HCT116 (cell line): ENCODE measurements at regions not wholly inside any gene's neighbourhood (a gene's known extent, or its start where the extent isn't known, plus 50 kb on each side); places are given as distances from the start of the nearest gene placed in this dataset.

Source experiments
- ATAC-seq: fragments of 200-7000 bp; cut with Tn5 transposase; 2 replicates; pipeline ENCODE4 v1.9.1; 2020; ENCODE audit warnings: mild to moderate bottlenecking, moderate library complexity
- BruUV-seq: library from RNA; stranded (reverse); fragments of 400-500 nt; replicated peaks from 2 replicates; lab custom pipeline; 2021; lab: Mats Ljungman, UMichigan
- CTCF ChIA-PET: fragments of 300-600 bp; sonication (Branson Sonifier 250); formaldehyde crosslinking; loops from one replicate; lab custom pipeline; 2021; ENCODE audit warnings: antibody characterized with exemption; lab: Charles Lee
- POLR2A ChIA-PET: fragments of 300-600, 350-600 bp; sonication (Branson Sonifier 250); formaldehyde crosslinking; loops from one replicate; lab custom pipeline; 2021; ENCODE audit warnings: antibody characterized with exemption; lab: Charles Lee
- RAD21 ChIA-PET, 2 experiments: fragments of 300-600 bp; sonication (Branson Sonifier 250); formaldehyde crosslinking; loops; one replicate each; lab custom pipeline; 2023; ENCODE audit warnings: low total read pairs in 2 of 2; ENCODE audit not compliant: uncharacterized antibody in 2 of 2, unreplicated experiment in 2 of 2, low non-redundant PET in 1 of 2; lab: Charles Lee
- DNase-seq: peaks from one replicate; pipeline ENCODE4 v3.0.0-alpha.2; 2010; ENCODE audit warnings: low read depth, low spot score
- H2AFZ ChIP-seq: fragments of 200-600 bp; shearing (Covaris generic), sonication (generic); 2 replicates; pipeline ENCODE4 v1.6.1; 2017; ENCODE audit warnings: low read depth, mixed run types, mixed read lengths, antibody characterized with exemption, low read length; ENCODE audit not compliant: poor library complexity, severe bottlenecking
- H3K27ac ChIP-seq: 2 replicates; pipeline ENCODE4 v1.5.1; 2012; ENCODE audit warnings: low read depth, low read length
- H3K27me3 ChIP-seq: fragments of 200-600 bp; sonication (generic); 2 replicates; pipeline ENCODE4 v1.6.1; 2016; ENCODE audit warnings: mixed run types, low read length, mixed read lengths; ENCODE audit not compliant: insufficient read depth
- H3K36me3 ChIP-seq, 2 experiments: fragments of 200-500 bp in 1 of 2; fragments of 200-600 bp in 1 of 2; sonication (Bioruptor generic) in 1 of 2; sonication (generic) in 1 of 2; 2 replicates each; pipeline versions ENCODE4 v1.5.1 to v1.6.1; 2014 to 2016; ENCODE audit warnings: low read length in 2 of 2, inconsistent platforms in 1 of 2, mixed read lengths in 1 of 2, mixed run types in 1 of 2; ENCODE audit not compliant: insufficient read depth in 2 of 2, control insufficient read depth in 1 of 2
- H3K4me1 ChIP-seq, 2 experiments: fragments of 200-600 bp in 1 of 2; sonication (generic) in 1 of 2; 2 replicates each; pipeline versions ENCODE4 v1.5.1 to v1.6.1; 2012 to 2017; ENCODE audit warnings: low read length in 2 of 2, inconsistent platforms in 1 of 2, mild to moderate bottlenecking in 1 of 2, mixed read lengths in 1 of 2, mixed run types in 1 of 2, moderate library complexity in 1 of 2; ENCODE audit not compliant: insufficient read depth in 2 of 2, control insufficient read depth in 1 of 2
- H3K4me2 ChIP-seq: fragments of 200-600 bp; sonication (generic); 2 replicates; pipeline ENCODE4 v1.6.1; 2017; ENCODE audit warnings: mixed run types, low read length, mixed read lengths
- H3K4me3 ChIP-seq, 2 experiments: fragments of 200-600 bp in 1 of 2; sonication (generic) in 1 of 2; replicated peaks in 1 of 2; 2 replicates each; pipeline ENCODE4 v1.5.1; 2011 to 2016; ENCODE audit warnings: low read length in 2 of 2, control low read depth in 1 of 2, low read depth in 1 of 2, mild to moderate bottlenecking in 1 of 2, mixed read lengths in 1 of 2, mixed run types in 1 of 2
- H3K79me2 ChIP-seq: fragments of 200-600 bp; sonication (generic); 2 replicates; pipeline ENCODE4 v1.6.1; 2017; ENCODE audit warnings: mild to moderate bottlenecking, mixed run types, low read length, moderate library complexity, mixed read lengths; ENCODE audit not compliant: insufficient read depth
- H3K9ac ChIP-seq: fragments of 200-600 bp; sonication (generic); 2 replicates; pipeline ENCODE4 v1.6.1; 2016; ENCODE audit warnings: low read length, mixed read lengths
- H3K9me2 ChIP-seq: fragments of 200-600 bp; sonication (generic), shearing (Covaris generic); 2 replicates; pipeline ENCODE4 v1.6.1; 2017; ENCODE audit warnings: mixed run types, mild to moderate bottlenecking, moderate library complexity; ENCODE audit not compliant: insufficient read depth
- H3K9me3 ChIP-seq, 2 experiments: fragments of 200-500 bp in 1 of 2; fragments of 200-600 bp in 1 of 2; sonication (Bioruptor generic) in 1 of 2; sonication (generic) in 1 of 2; 2 replicates each; pipeline ENCODE4 v1.6.1; 2014 to 2017; ENCODE audit warnings: low read length in 2 of 2, mixed read lengths in 2 of 2, inconsistent platforms in 1 of 2, low read depth in 1 of 2, mild to moderate bottlenecking in 1 of 2, mixed run types in 1 of 2, moderate library complexity in 1 of 2; ENCODE audit not compliant: control insufficient read depth in 1 of 2, insufficient read depth in 1 of 2
- H4K20me1 ChIP-seq: fragments of 200-600 bp; sonication (generic), shearing (Covaris generic); 2 replicates; pipeline ENCODE4 v1.6.1; 2017; ENCODE audit warnings: mixed run types, mild to moderate bottlenecking, moderate library complexity; ENCODE audit not compliant: insufficient read depth
- CBX3 ChIP-seq: IDR thresholded peaks from 2 replicates; pipeline ENCODE4 v1.6.1; 2012; ENCODE audit warnings: low read depth
- CEBPB ChIP-seq: IDR thresholded peaks from 2 replicates; pipeline ENCODE4 v1.6.1; 2012; ENCODE audit warnings: low read depth
- CTCF ChIP-seq, 3 experiments: fragments of 200-600 bp in 1 of 3; sonication (generic) in 1 of 3; IDR thresholded peaks in 2 of 3; conservative IDR thresholded peaks in 1 of 3; 2 replicates each; pipeline ENCODE4 v1.5.1; 2012 to 2017; ENCODE audit warnings: low read depth in 2 of 3, low read length in 2 of 3, antibody characterized with exemption in 1 of 3, borderline replicate concordance in 1 of 3, control low read depth in 1 of 3, mild to moderate bottlenecking in 1 of 3, mixed read lengths in 1 of 3, mixed run types in 1 of 3, moderate library complexity in 1 of 3; ENCODE audit not compliant: insufficient read depth in 1 of 3
- EGR1 ChIP-seq: IDR thresholded peaks from 2 replicates; pipeline ENCODE4 v1.6.1; 2012; ENCODE audit warnings: low read depth
- JUND ChIP-seq: IDR thresholded peaks from 2 replicates; pipeline ENCODE4 v1.6.1; 2012
- ZNF274 ChIP-seq: fragments of 200-500 bp; sonication (Bioruptor generic); IDR thresholded peaks from 2 replicates; pipeline ENCODE4 v1.6.1; 2014; ENCODE audit warnings: mild to moderate bottlenecking, low read depth, low read length, inconsistent platforms
- intact Hi-C: fragments of 100-400 bp; cut with micrococcal nuclease; formaldehyde crosslinking; loops from 2 replicates; pipeline ENCODE4 v1.10.0; 2022
- TF ChIP-seq, protein P1 (sequence below): IDR thresholded peaks from 2 replicates; pipeline ENCODE4 v1.6.1; 2012

DNA sequence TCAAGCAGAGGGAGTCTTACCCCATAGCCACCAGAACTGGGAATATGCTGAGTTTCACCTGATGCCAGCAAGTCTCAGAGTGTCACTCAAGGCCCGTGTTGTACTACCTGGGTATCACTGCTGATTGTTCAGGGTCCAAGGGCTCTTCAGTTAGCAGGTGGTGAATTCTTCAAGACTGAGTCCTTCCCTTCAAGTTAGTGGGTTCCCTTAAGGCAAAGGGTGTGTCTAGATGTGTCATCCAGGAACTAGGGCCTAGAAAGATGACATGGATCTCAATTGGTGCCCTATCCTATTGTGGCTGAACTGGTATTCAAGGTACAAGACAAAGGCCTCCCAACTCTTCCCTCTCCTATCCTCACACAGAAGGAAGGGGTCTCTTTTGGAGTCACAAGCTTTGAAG lies 159.9 kb upstream of the DIPK2B start:
- H3K27ac ChIP-seq, result no peak overlapping the region
- ATAC-seq, result no peak

More for the DNA sequence above, 159.9 kb upstream of the DIPK2B start:
- no peaks in the 10 kb centered on the region for H3K9me2 ChIP-seq
- ChIA-PET RAD21 (no interaction called here), POLR2A (no interaction called here), CTCF (no interaction called here)
- no peak overlapping the region for H3K9ac ChIP-seq
- intact Hi-C loops, result no loop called here
- BruUV-seq, result no TSS peak
- no peak overlapping the region for H2AFZ ChIP-seq
- TF ChIP-seq CTCF (IDR thresholded peaks at IDR 0.05 in 2 of 3, conservative IDR thresholded peaks at IDR 0.05 in 1 of 3; ENCODE audit: borderline replicate concordance in 1 of 3, insufficient read depth in 1 of 3, low read depth in 2 of 3, low read length in 2 of 3) (no peak), JUND (no peak), ZNF274 (no peak), CBX3 (no peak), EGR1 (no peak), CEBPB (no peak)
- TF ChIP-seq, protein P1, sequence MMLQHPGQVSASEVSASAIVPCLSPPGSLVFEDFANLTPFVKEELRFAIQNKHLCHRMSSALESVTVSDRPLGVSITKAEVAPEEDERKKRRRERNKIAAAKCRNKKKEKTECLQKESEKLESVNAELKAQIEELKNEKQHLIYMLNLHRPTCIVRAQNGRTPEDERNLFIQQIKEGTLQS, result no peak
- H4K20me1 ChIP-seq, result no peaks in the 10 kb centered on the region
- no peaks in the 10 kb centered on the region for H3K27me3 ChIP-seq
- no peaks in the 10 kb centered on the region for H3K9me3 ChIP-seq
- no peak for DNase-seq
- no peaks in the 10 kb centered on the region for H3K36me3 ChIP-seq
- no peaks in the 10 kb centered on the region for H3K79me2 ChIP-seq
- H3K4me1 ChIP-seq, result no peaks in the 10 kb centered on the region
- H3K4me2 ChIP-seq, result no peak overlapping the region
- no peak overlapping the region for H3K4me3 ChIP-seq
